Keratinocyte (primary cell): ENCODE measurements at regions not wholly inside any gene's neighbourhood (a gene's known extent, or its start where the extent isn't known, plus 50 kb on each side); places are given as distances from the start of the nearest gene placed in this dataset.

Source experiments
- DNase-seq: peaks from one replicate; pipeline ENCODE4 v3.0.0-alpha.2; 2011; ENCODE audit warnings: low read depth, missing footprints, low spot score
- FAIRE-seq: peaks from 2 replicates; lab custom pipeline; 2011; peaks lifted over from hg19 to GRCh38; lab: Jason Lieb, UNC
- H2AFZ ChIP-seq: 2 replicates; pipeline ENCODE4 v1.6.0; 2012; ENCODE audit warnings: low read length, control low read depth, inconsistent platforms; ENCODE audit not compliant: control insufficient read depth
- H3K27ac ChIP-seq: 2 replicates; pipeline ENCODE4 v1.5.1; 2011; ENCODE audit warnings: low read length; ENCODE audit not compliant: control insufficient read depth, insufficient read depth
- H3K27me3 ChIP-seq: 3 replicates; pipeline ENCODE4 v1.6.0; 2011; ENCODE audit warnings: low read length; ENCODE audit not compliant: control insufficient read depth, insufficient read depth; ENCODE audit errors: extremely low read depth
- H3K36me3 ChIP-seq, 2 experiments: 2 replicates in 1 of 2; 3 replicates in 1 of 2; pipeline ENCODE4 v1.5.1; 2011; ENCODE audit warnings: low read length in 2 of 2, mild to moderate bottlenecking in 1 of 2; ENCODE audit not compliant: control insufficient read depth in 2 of 2, insufficient read depth in 2 of 2; ENCODE audit errors: extremely low read depth in 1 of 2
- H3K4me1 ChIP-seq: 3 replicates; pipeline ENCODE4 v1.5.1; 2011; ENCODE audit warnings: low read length; ENCODE audit not compliant: control insufficient read depth, insufficient read depth; ENCODE audit errors: extremely low read depth
- H3K4me2 ChIP-seq: 3 replicates; pipeline ENCODE4 v1.6.0; 2011; ENCODE audit warnings: low read depth, low read length; ENCODE audit not compliant: control insufficient read depth, insufficient read depth; ENCODE audit errors: extremely low read depth
- H3K4me3 ChIP-seq, 3 experiments: fragments of 200-600 bp in 1 of 3; sonication (generic) in 1 of 3; 2 replicates in 2 of 3; 3 replicates in 1 of 3; pipeline ENCODE4 v1.5.1; 2011 to 2016; ENCODE audit warnings: low read length in 3 of 3, mild to moderate bottlenecking in 3 of 3, control low read depth in 2 of 3, inconsistent platforms in 1 of 3, low read depth in 1 of 3, mixed read lengths in 1 of 3, mixed run types in 1 of 3, moderate library complexity in 1 of 3; ENCODE audit not compliant: control insufficient read depth in 2 of 3, insufficient read depth in 2 of 3; ENCODE audit errors: extremely low read depth in 1 of 3
- H3K79me2 ChIP-seq: 2 replicates; pipeline ENCODE4 v1.6.0; 2012; ENCODE audit warnings: low read length; ENCODE audit not compliant: control insufficient read depth, insufficient read depth
- H3K9ac ChIP-seq: 3 replicates; pipeline ENCODE4 v1.6.0; 2011; ENCODE audit warnings: low read length; ENCODE audit not compliant: control insufficient read depth, insufficient read depth; ENCODE audit errors: extremely low read depth
- H3K9me1 ChIP-seq: 3 replicates; pipeline ENCODE4 v1.6.0; 2011; ENCODE audit warnings: low read length; ENCODE audit not compliant: control insufficient read depth, insufficient read depth; ENCODE audit errors: extremely low read depth
- H3K9me3 ChIP-seq: 2 replicates; pipeline ENCODE4 v1.5.1; 2012; ENCODE audit warnings: low read depth, low read length; ENCODE audit not compliant: control insufficient read depth
- H4K20me1 ChIP-seq: 3 replicates; pipeline ENCODE4 v1.6.0; 2011; ENCODE audit warnings: low read length; ENCODE audit not compliant: control insufficient read depth, insufficient read depth; ENCODE audit errors: extremely low read depth
- EZH2 ChIP-seq: IDR thresholded peaks from one replicate; pipeline ENCODE4 v1.6.1; 2012; ENCODE audit warnings: inconsistent platforms, mild to moderate bottlenecking, low read length, moderate library complexity
- dilution Hi-C: fragments of 300-500 bp; cut with MboI; formaldehyde crosslinking; loops from one replicate; pipeline ENCODE4 v1.7.0; 2020; ENCODE audit warnings: low sequenced_read_pairs; ENCODE audit not compliant: extremely low pct_ligation_motif_present
- TF ChIP-seq, protein P1 (sequence below), 3 experiments: IDR thresholded peaks in 1 of 3; conservative IDR thresholded peaks in 1 of 3; optimal IDR thresholded peaks in 1 of 3; 2 replicates in 2 of 3; 3 replicates in 1 of 3; pipeline versions ENCODE3 to v1.5.1; 2011; ENCODE audit warnings: low read length in 3 of 3, mild to moderate bottlenecking in 3 of 3, moderate library complexity in 2 of 3, control low read depth in 1 of 3, inconsistent platforms in 1 of 3; ENCODE audit not compliant: insufficient read depth in 2 of 3; ENCODE audit errors: extremely low read depth in 1 of 3

DNA sequence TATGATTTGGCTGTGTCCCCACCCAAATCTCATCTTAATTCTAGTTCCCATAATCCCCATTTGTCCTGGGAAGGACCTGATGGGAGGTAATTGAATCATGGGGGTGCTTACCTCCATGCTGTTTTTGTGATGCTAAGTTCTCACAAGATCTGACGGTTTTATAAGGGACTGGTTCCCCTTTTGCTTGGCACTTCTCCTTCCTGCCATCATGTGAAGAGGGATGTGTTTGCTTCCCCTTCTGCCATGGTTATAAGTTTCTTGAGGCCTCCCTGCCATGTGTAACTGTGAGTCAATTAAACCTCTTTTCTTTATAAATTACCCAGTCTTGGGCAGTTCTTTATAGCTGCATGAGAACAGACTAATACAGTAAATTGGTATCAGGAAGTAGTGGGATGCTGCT lies 114.1 kb downstream of the ZNF648 start:
- FAIRE-seq: no peak
- Histone ChIP-seq H2AFZ (no peak overlapping the region), H3K9me1 (no peaks in the 10 kb centered on the region)

DNA sequence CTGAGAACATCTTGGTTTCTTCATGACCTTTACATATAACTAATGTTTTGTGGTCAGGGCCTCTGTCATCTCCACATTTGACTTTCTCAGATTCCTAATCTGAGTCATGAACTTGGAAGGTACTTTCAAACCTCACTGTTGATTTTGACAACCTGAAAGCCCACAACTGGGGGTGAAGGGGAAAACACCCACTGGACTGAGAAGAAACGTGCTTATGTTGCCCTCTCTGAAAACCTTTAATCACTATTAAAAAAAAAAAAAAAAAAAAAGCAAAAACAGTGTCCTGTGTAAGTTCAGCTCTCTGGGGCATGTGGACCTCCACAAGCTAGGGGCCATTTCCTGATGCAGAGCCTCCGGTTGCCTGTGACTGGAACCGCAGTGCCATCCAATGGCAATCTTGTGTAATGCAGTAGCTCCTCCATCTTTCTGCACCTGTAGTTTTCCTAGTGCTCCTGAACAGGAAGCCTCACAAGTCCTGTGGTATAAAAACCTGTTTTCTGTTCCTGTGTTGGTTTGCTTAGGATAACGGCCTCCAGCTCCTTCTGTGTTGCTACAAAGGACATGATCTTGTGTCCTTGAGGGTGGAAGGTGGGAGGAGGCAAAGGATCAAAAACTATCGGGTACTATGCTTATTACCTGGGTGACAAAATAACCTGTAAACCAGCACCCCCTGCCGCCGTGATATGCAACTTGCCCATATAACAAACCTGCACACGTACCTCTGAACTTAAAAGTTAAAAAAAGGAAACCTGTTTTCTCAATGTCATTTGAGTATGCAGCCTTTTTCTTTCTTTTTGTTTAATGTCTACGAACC lies 124.5 kb downstream of the ZNF648 start:
- peak; percentile 9 for DNase-seq
- dilution Hi-C loops: no loop called here
- Histone ChIP-seq H3K4me2 (no peak overlapping the region), H4K20me1 (no peaks in the 10 kb centered on the region), H3K9ac (no peak overlapping the region), H3K9me1 (no peaks in the 10 kb centered on the region), H3K36me3 (no peaks in the 10 kb centered on the region), H3K4me1 (no peaks in the 10 kb centered on the region), H3K79me2 (no peaks in the 10 kb centered on the region), H2AFZ (no peak overlapping the region), H3K27me3 (no peaks in the 10 kb centered on the region), H3K9me3 (no peaks in the 10 kb centered on the region), H3K27ac (no peak overlapping the region), H3K4me3 (no peak overlapping the region)
- TF ChIP-seq, protein P1, sequence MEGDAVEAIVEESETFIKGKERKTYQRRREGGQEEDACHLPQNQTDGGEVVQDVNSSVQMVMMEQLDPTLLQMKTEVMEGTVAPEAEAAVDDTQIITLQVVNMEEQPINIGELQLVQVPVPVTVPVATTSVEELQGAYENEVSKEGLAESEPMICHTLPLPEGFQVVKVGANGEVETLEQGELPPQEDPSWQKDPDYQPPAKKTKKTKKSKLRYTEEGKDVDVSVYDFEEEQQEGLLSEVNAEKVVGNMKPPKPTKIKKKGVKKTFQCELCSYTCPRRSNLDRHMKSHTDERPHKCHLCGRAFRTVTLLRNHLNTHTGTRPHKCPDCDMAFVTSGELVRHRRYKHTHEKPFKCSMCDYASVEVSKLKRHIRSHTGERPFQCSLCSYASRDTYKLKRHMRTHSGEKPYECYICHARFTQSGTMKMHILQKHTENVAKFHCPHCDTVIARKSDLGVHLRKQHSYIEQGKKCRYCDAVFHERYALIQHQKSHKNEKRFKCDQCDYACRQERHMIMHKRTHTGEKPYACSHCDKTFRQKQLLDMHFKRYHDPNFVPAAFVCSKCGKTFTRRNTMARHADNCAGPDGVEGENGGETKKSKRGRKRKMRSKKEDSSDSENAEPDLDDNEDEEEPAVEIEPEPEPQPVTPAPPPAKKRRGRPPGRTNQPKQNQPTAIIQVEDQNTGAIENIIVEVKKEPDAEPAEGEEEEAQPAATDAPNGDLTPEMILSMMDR (optimal IDR thresholded peaks at IDR 0.05 in 1 of 3, IDR thresholded peaks at IDR 0.05 in 1 of 3, conservative IDR thresholded peaks at IDR 0.05 in 1 of 3; ENCODE audit: extremely low read depth in 1 of 3, insufficient read depth in 2 of 3, low read length in 3 of 3): peak; percentile 77 to 90 (median 88)
- no peak for TF ChIP-seq EZH2
- peak; percentile 70 for FAIRE-seq

More for the DNA sequence above, 114.1 kb downstream of the ZNF648 start:
- Histone ChIP-seq H3K9me3 (no peaks in the 10 kb centered on the region), H3K4me2 (no peak overlapping the region), H3K4me1 (no peaks in the 10 kb centered on the region), H3K27ac (no peak overlapping the region), H4K20me1 (no peaks in the 10 kb centered on the region), H3K27me3 (no peaks in the 10 kb centered on the region), H3K79me2 (no peaks in the 10 kb centered on the region), H3K9ac (no peak overlapping the region), H3K36me3 (no peaks in the 10 kb centered on the region), H3K4me3 (no peak overlapping the region)
- TF ChIP-seq EZH2: no peak
- TF ChIP-seq, protein P1 (optimal IDR thresholded peaks at IDR 0.05 in 1 of 3, IDR thresholded peaks at IDR 0.05 in 1 of 3, conservative IDR thresholded peaks at IDR 0.05 in 1 of 3; ENCODE audit: extremely low read depth in 1 of 3, insufficient read depth in 2 of 3, low read length in 3 of 3): no peak
- dilution Hi-C loops: no loop called here
- no peak for DNase-seq
